Right lobe of liver (tissue), 6 donors: ENCODE measurements at regions not wholly inside any gene's neighbourhood (a gene's known extent, or its start where the extent isn't known, plus 50 kb on each side); places are given as distances from the start of the nearest gene placed in this dataset.
A peak's percentile ranks its signal among the peaks of the same experiment; 100 is the strongest.

Experiments used
- ATAC-seq, 4 donors: fragments of 200-7000 bp; cut with Tn5 transposase; one replicate each; pipeline ENCODE4 v1.9.1; 2020; ENCODE audit warnings: mild to moderate bottlenecking in 4 of 4, moderate library complexity in 4 of 4
- DNase-seq, 3 donors: peaks; one replicate each; pipeline ENCODE4 v3.0.0-alpha.2; 2020
- H3K27ac ChIP-seq, 3 donors: fragments of 200-600 bp; one replicate each; pipeline ENCODE4 v1.8.0; 2022
- H3K27me3 ChIP-seq, 2 donors: fragments of 200-600 bp; one replicate each; pipeline ENCODE4 v1.8.0; 2022
- H3K36me3 ChIP-seq, 4 donors: fragments of 200-600 bp; sonication (generic) in 1 of 4; one replicate each; pipeline versions ENCODE4 v1.5.1 to v1.8.0; 2017 to 2022; ENCODE audit warnings: control low read depth in 1 of 4
- H3K4me1 ChIP-seq, 4 donors: fragments of 200-600 bp; sonication (generic) in 1 of 4; one replicate each; pipeline versions ENCODE4 v1.5.1 to v1.8.0; 2017 to 2022; ENCODE audit warnings: control low read depth in 1 of 4
- H3K4me3 ChIP-seq, 3 donors: fragments of 200-600 bp; one replicate each; pipeline ENCODE4 v1.8.0; 2022
- H3K9me3 ChIP-seq, 4 donors: fragments of 200-600 bp; sonication (generic) in 1 of 4; one replicate each; pipeline versions ENCODE4 v1.5.1 to v1.8.0; 2017 to 2022; ENCODE audit warnings: control low read depth in 1 of 4
- POLR2A ChIP-seq: fragments of 450-650 bp; IDR thresholded peaks from one replicate; pipeline ENCODE4 v1.6.1; 2017; ENCODE audit warnings: antibody characterized with exemption, mild to moderate bottlenecking
- WGBS: methylation state at CpG from one replicate; pipeline ENCODE4 v1.1.6; 2018; ENCODE audit warnings: low coverage, low lambda C conversion rate; ENCODE audit not compliant: insufficient coverage; ENCODE audit errors: missing lambda C conversion rate; 5-methylcytosine and 5-hydroxymethylcytosine counted together
- intact Hi-C, 2 donors: fragments of 100-400 bp; cut with DNase I; formaldehyde crosslinking; loops; one replicate each; pipeline versions ENCODE4 v1.11.2 to v1.14.1; 2022
- TF ChIP-seq, protein P1 (sequence below), 4 donors: fragments of 200-600 bp in 3 of 4; fragments of 450-650 bp in 1 of 4; IDR thresholded peaks; one replicate each; pipeline versions ENCODE4 v1.5.1 to v1.8.0; 2016 to 2022; ENCODE audit warnings: antibody characterized with exemption in 4 of 4, mild to moderate bottlenecking in 2 of 4
- donor health status: DM: no; HTN: yes; CAD: no.
- donor health status: DM: no; HTN: no; CAD: no.
- donor health status: DM: no; HTN: no; CAD: no.
- donor health status: DM: no; HTN: yes; CAD: no.
- donor health status: DM: no; HTN: yes; CAD: no.

DNA sequence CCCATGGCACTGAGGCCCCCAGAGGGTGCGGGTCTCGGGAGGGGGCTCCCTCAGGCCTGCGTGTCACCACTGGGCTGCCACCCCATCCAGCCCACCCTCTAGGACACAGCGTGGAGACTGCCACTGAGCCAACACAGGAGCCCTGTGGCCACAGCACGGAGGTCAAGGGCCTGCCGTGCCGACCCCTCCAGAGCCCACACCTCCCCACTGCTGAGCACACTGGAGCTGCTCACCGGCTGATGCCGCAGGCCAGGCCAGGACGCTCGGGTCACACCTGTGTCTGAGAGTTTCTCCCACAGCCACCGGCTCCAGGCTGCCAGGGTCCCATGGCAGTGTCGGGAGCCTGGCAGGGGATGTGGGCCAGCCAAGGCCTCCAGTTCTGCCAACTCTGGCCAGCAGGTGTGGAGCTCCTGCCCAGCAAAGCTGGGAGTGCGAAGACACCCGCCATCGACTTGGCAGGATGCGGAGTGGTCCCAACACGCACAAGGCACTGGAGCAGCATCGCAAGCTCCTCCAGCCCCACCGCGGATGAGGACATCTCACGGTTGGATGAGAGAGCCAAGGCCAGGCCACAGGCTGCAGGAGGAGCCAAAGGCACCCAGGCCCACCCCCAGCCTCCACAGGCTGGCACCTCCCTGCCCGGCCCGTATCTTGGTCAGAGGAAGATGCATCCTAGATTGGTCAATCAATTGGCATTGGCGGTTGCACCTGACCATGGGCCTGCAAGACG is 187.1 kb downstream of the BRD1 start:
- Histone ChIP-seq H3K27me3 (no peaks in the 10 kb centered on the region), H3K9me3 (no peaks in the 10 kb centered on the region), H3K4me3 (no peak overlapping the region), H3K27ac (no peak overlapping the region), H3K4me1 (no peaks in the 10 kb centered on the region), H3K36me3 (no peaks in the 10 kb centered on the region)
- ATAC-seq, result peak in 1 of 4 donors; percentile 7
- no peak for TF ChIP-seq POLR2A
- TF ChIP-seq, protein P1, sequence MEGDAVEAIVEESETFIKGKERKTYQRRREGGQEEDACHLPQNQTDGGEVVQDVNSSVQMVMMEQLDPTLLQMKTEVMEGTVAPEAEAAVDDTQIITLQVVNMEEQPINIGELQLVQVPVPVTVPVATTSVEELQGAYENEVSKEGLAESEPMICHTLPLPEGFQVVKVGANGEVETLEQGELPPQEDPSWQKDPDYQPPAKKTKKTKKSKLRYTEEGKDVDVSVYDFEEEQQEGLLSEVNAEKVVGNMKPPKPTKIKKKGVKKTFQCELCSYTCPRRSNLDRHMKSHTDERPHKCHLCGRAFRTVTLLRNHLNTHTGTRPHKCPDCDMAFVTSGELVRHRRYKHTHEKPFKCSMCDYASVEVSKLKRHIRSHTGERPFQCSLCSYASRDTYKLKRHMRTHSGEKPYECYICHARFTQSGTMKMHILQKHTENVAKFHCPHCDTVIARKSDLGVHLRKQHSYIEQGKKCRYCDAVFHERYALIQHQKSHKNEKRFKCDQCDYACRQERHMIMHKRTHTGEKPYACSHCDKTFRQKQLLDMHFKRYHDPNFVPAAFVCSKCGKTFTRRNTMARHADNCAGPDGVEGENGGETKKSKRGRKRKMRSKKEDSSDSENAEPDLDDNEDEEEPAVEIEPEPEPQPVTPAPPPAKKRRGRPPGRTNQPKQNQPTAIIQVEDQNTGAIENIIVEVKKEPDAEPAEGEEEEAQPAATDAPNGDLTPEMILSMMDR (IDR thresholded peaks at IDR 0.05), result no peak
- no peak for DNase-seq
- intact Hi-C loops, result no loop called here
- 42% methylated on average over 5 of the region's 26 CpGs for WGBS

DNA sequence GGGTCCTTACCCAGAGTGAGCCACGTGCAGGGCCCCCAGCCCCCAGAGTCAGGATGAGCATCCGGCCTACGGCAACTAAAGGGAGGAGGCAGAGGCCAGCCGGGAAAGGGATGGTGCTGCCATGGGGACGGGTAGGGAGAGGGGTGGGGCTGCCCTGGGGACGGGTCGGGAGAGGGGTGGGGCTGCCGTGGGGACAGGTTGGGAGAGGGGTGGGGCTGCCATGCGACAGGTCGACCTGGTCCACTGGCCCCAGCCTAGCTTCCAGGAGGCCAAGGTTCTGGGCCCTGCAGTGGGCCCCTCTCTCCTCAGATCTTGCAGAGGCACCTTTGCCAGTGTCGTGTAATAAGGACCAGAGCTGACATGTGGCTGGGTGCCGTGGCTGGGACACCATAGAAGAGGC is 187.7 kb downstream of the BRD1 start:
- no peak for ATAC-seq
- Histone ChIP-seq H3K9me3 (no peaks in the 10 kb centered on the region), H3K27ac (no peak overlapping the region), H3K27me3 (no peaks in the 10 kb centered on the region), H3K4me3 (no peak overlapping the region), H3K36me3 (no peaks in the 10 kb centered on the region), H3K4me1 (no peaks in the 10 kb centered on the region)
- WGBS, result no CpG with 5 or more reads among the region's 12 CpGs
- intact Hi-C loops, result no loop called here
- TF ChIP-seq POLR2A, result no peak
- TF ChIP-seq, protein P1 (IDR thresholded peaks at IDR 0.05), result no peak
- DNase-seq, result no peak

DNA sequence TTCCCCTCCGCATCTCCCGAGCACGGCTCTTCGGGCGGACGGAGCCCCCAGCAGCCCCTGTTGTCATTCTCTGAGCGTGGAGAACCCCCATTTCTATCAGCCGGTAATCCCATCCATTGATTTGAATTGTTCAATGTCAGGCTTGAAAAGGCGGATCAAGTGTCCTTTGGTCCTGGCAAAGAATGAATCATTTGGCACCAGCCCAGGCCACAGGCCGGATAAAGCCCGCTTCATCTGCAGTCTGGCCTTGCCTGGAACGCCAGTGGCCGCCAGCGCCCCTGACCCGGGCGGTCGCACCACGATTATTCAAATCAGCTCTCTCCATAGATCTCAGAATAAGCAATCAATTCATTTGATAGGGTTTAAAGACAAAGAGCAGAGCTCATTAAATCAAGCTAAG is 188.9 kb downstream of the BRD1 start:
- Histone ChIP-seq H3K27ac (no peak overlapping the region), H3K9me3 (no peaks in the 10 kb centered on the region), H3K4me1 (no peaks in the 10 kb centered on the region), H3K27me3 (no peaks in the 10 kb centered on the region), H3K36me3 (no peaks in the 10 kb centered on the region), H3K4me3 (no peak overlapping the region)
- DNase-seq, result peak in 1 of 3 donors; percentile 49
- intact Hi-C loops, result no loop called here
- WGBS, result 47% methylated on average over 9 of the region's 18 CpGs
- no peak for TF ChIP-seq POLR2A
- TF ChIP-seq, protein P1 (IDR thresholded peaks at IDR 0.05), result no peak
- ATAC-seq, result peak in 1 of 4 donors; percentile 45

DNA sequence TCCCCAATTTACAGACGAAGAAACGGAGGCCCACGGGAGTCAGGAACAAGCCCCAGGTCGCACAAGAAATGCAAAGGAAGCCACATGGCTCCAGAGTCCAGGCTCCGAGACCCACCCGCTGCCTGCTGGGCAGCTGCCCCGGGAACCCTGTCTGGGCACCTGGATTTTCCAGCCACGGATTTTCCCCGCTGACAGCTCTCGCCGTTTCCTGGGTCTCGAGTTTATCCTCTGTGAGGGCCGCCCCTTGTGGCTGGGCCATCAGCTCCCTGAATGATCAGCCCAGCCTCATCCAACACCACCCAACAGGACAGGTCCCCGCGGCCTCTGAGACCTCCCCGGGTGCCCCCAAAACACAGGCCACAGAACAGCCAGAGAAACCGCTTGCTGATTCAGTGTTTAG is 189.7 kb downstream of the BRD1 start:
- 80% methylated on average over 1 of the region's 17 CpGs for WGBS
- no peak overlapping the region for H3K4me3 ChIP-seq
- TF ChIP-seq, protein P1 (IDR thresholded peaks at IDR 0.05), result no peak
- no peak for TF ChIP-seq POLR2A
- ATAC-seq (no peak), DNase-seq (no peak)
- intact Hi-C loops, result no loop called here
- no peaks in the 10 kb centered on the region for H3K36me3 ChIP-seq
- no peak overlapping the region for H3K27ac ChIP-seq
- no peaks in the 10 kb centered on the region for H3K4me1 ChIP-seq
- no peaks in the 10 kb centered on the region for H3K9me3 ChIP-seq
- no peaks in the 10 kb centered on the region for H3K27me3 ChIP-seq
